NT2/D1 (cell line): ENCODE measurements at regions not wholly inside any gene's neighbourhood (a gene's known extent, or its start where the extent isn't known, plus 50 kb on each side); places are given as distances from the start of the nearest gene placed in this dataset.

Source experiments
- DNase-seq: peaks from one replicate; pipeline ENCODE4 v3.0.0-alpha.2; 2011; ENCODE audit warnings: low read depth, low spot score
- H3K27me3 ChIP-seq: 2 replicates; pipeline ENCODE4 v1.6.0; 2011; ENCODE audit warnings: mild to moderate bottlenecking; ENCODE audit not compliant: insufficient read length, insufficient read depth
- H3K36me3 ChIP-seq: 2 replicates; pipeline ENCODE4 v1.6.1; 2011; ENCODE audit warnings: mild to moderate bottlenecking, low read length, mixed read lengths; ENCODE audit not compliant: insufficient read depth, insufficient read length
- H3K4me1 ChIP-seq: 2 replicates; pipeline ENCODE4 v1.5.1; 2011; ENCODE audit not compliant: insufficient read depth, insufficient read length
- H3K4me3 ChIP-seq: 2 replicates; pipeline ENCODE4 v1.5.1; 2011; ENCODE audit warnings: low read depth; ENCODE audit not compliant: insufficient read length
- H3K9ac ChIP-seq: 2 replicates; pipeline ENCODE4 v1.6.0; 2011; ENCODE audit warnings: low read depth; ENCODE audit not compliant: insufficient read length
- H3K9me3 ChIP-seq: 2 replicates; pipeline ENCODE4 v1.5.1; 2011; ENCODE audit warnings: mild to moderate bottlenecking, low read length; ENCODE audit not compliant: insufficient read depth
- SUZ12 ChIP-seq: IDR thresholded peaks from 2 replicates; pipeline ENCODE4 v1.6.1; 2011; ENCODE audit not compliant: insufficient read length, insufficient read depth; ENCODE audit errors: extremely low read depth
- YY1 ChIP-seq: IDR thresholded peaks from 2 replicates; pipeline ENCODE4 v1.6.1; 2011; ENCODE audit not compliant: insufficient read length, insufficient read depth
- ZNF274 ChIP-seq: IDR thresholded peaks from 2 replicates; pipeline ENCODE4 v1.6.1; 2011; ENCODE audit warnings: mild to moderate bottlenecking, low read depth, low read length

GRCh38 chr12:19967001-19967400, 401.3 kb upstream of the PDE3A start:
- Histone ChIP-seq H3K4me1 (peaks cover 2% of the 10 kb centered on the region), H3K27me3 (no peaks in the 10 kb centered on the region), H3K9me3 (no peaks in the 10 kb centered on the region), H3K9ac (no peak overlapping the region), H3K36me3 (no peaks in the 10 kb centered on the region), H3K4me3 (no peak overlapping the region)
- TF ChIP-seq YY1: no peak
- TF ChIP-seq ZNF274: no peak
- no peak for TF ChIP-seq SUZ12
- no peak for DNase-seq

GRCh38 chr12:19967431-19967830, 400.9 kb upstream of the PDE3A start:
- DNase-seq: peak; percentile 50
- H3K4me1 ChIP-seq: peaks cover 5% of the 10 kb centered on the region

GRCh38 chr12:19970116-19970515, 398.2 kb upstream of the PDE3A start:
- Histone ChIP-seq H3K9me3 (no peaks in the 10 kb centered on the region), H3K9ac (no peak overlapping the region), H3K4me3 (no peak overlapping the region), H3K4me1 (peaks cover 6% of the 10 kb centered on the region), H3K36me3 (no peaks in the 10 kb centered on the region), H3K27me3 (no peaks in the 10 kb centered on the region)
- DNase-seq: no peak
- no peak for TF ChIP-seq YY1
- no peak for TF ChIP-seq SUZ12

More at GRCh38 chr12:19967431-19967830, 400.9 kb upstream of the PDE3A start:
- Histone ChIP-seq H3K27me3 (no peaks in the 10 kb centered on the region), H3K36me3 (no peaks in the 10 kb centered on the region), H3K9ac (no peak overlapping the region), H3K4me3 (no peak overlapping the region), H3K9me3 (no peaks in the 10 kb centered on the region)
- TF ChIP-seq SUZ12 (no peak), ZNF274 (no peak), YY1 (no peak)

DNA sequence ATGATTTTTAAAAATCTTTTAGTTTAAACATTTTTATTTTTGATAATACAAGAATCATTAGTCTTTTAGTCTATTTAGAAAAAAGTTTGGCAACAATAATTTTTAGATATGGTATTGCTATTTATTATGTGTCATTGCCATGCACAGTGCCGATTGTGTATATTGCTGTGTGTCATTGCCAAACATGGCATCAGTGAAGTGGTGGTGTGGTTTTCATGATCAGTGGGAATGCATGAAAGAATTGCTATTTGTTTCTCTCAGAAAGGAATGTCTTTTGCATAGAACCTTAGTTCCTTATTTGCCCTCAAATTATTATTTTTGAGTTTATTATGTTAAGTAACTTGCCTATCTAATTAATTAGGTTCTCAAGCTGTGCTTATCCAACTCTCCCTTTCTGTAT, 397.5 kb upstream of the PDE3A start:
- DNase-seq: no peak
- no peak overlapping the region for H3K9ac ChIP-seq
- H3K4me3 ChIP-seq: no peak overlapping the region
- H3K36me3 ChIP-seq: no peaks in the 10 kb centered on the region
- H3K27me3 ChIP-seq: no peaks in the 10 kb centered on the region
- TF ChIP-seq SUZ12: no peak
- no peak for TF ChIP-seq ZNF274
- TF ChIP-seq YY1: no peak
- H3K9me3 ChIP-seq: no peaks in the 10 kb centered on the region
- H3K4me1 ChIP-seq: peaks cover 6% of the 10 kb centered on the region

- peak; percentile 94 for DNase-seq
- Histone ChIP-seq H3K36me3 (no peaks in the 10 kb centered on the region), H3K27me3 (no peaks in the 10 kb centered on the region), H3K4me3 (no peak overlapping the region), H3K9me3 (no peaks in the 10 kb centered on the region), H3K4me1 (peaks cover 6% of the 10 kb centered on the region), H3K9ac (no peak overlapping the region)
- TF ChIP-seq YY1: no peak
- no peak for TF ChIP-seq SUZ12
- no peak for TF ChIP-seq ZNF274
Observed at GRCh38 chr12:19971361-19972280, 396.7 kb upstream of the PDE3A start.

- no peak for DNase-seq
- no peaks in the 10 kb centered on the region for H3K27me3 ChIP-seq
- peaks cover 6% of the 10 kb centered on the region for H3K4me1 ChIP-seq
- no peaks in the 10 kb centered on the region for H3K36me3 ChIP-seq
- no peak overlapping the region for H3K9ac ChIP-seq
- TF ChIP-seq ZNF274 (no peak), YY1 (no peak), SUZ12 (no peak)
- H3K9me3 ChIP-seq: no peaks in the 10 kb centered on the region
- no peak overlapping the region for H3K4me3 ChIP-seq
Observed at GRCh38 chr12:19972325-19973288, 395.7 kb upstream of the PDE3A start.

GRCh38 chr12:19978193-19978592, 390.1 kb upstream of the PDE3A start:
- Histone ChIP-seq H3K4me1 (no peaks in the 10 kb centered on the region), H3K9ac (no peak overlapping the region), H3K27me3 (no peaks in the 10 kb centered on the region), H3K36me3 (no peaks in the 10 kb centered on the region), H3K4me3 (no peak overlapping the region), H3K9me3 (no peaks in the 10 kb centered on the region)
- no peak for DNase-seq
- no peak for TF ChIP-seq ZNF274
- TF ChIP-seq YY1: no peak
